DND-41 (cell line): ENCODE measurements at regions not wholly inside any gene's neighbourhood (a gene's known extent, or its start where the extent isn't known, plus 50 kb on each side); places are given as distances from the start of the nearest gene placed in this dataset.

Experiments used
- ATAC-seq: fragments of 200-7000 bp; cut with Tn5 transposase; 3 replicates; pipeline ENCODE4 v1.9.1; 2021; ENCODE audit warnings: low read depth; ENCODE audit not compliant: insufficient read depth
- DNase-seq: peaks from one replicate; pipeline ENCODE4 v3.0.0-alpha.2; 2020
- H2AFZ ChIP-seq: 2 replicates; pipeline ENCODE4 v1.6.0; 2012; ENCODE audit warnings: low read depth, low read length
- H3K27ac ChIP-seq: 2 replicates; pipeline ENCODE4 v1.5.1; 2012; ENCODE audit warnings: low read length, inconsistent platforms
- H3K27me3 ChIP-seq: fragments of 200-600 bp; sonication (generic); 2 replicates; pipeline ENCODE4 v1.6.0; 2012; ENCODE audit warnings: low read length, mild to moderate bottlenecking, inconsistent platforms; ENCODE audit not compliant: insufficient read depth, poor library complexity
- H3K36me3 ChIP-seq: 2 replicates; pipeline ENCODE4 v1.5.1; 2012; ENCODE audit warnings: low read length, inconsistent platforms; ENCODE audit not compliant: insufficient read depth
- H3K4me1 ChIP-seq: 2 replicates; pipeline ENCODE4 v1.5.1; 2012; ENCODE audit warnings: mild to moderate bottlenecking, low read length; ENCODE audit not compliant: insufficient read depth
- H3K4me2 ChIP-seq: 2 replicates; pipeline ENCODE4 v1.6.0; 2012; ENCODE audit warnings: mild to moderate bottlenecking, moderate library complexity, low read length, inconsistent platforms; ENCODE audit not compliant: insufficient read depth
- H3K4me3 ChIP-seq, 2 experiments: fragments of 200-600 bp in 1 of 2; shearing (Covaris generic) in 1 of 2; 2 replicates each; pipeline ENCODE4 v1.5.1; 2012 to 2016; ENCODE audit warnings: inconsistent platforms in 2 of 2, low read length in 2 of 2, mild to moderate bottlenecking in 2 of 2, low read depth in 1 of 2, moderate library complexity in 1 of 2
- H3K79me2 ChIP-seq: 2 replicates; pipeline ENCODE4 v1.6.0; 2012; ENCODE audit warnings: low read length, inconsistent platforms; ENCODE audit not compliant: insufficient read depth
- H3K9ac ChIP-seq: 2 replicates; pipeline ENCODE4 v1.6.0; 2012; ENCODE audit warnings: low read depth, mild to moderate bottlenecking, inconsistent platforms, low read length, moderate library complexity
- H3K9me3 ChIP-seq: 2 replicates; pipeline ENCODE4 v1.5.1; 2012; ENCODE audit warnings: low read length, moderate library complexity, mild to moderate bottlenecking, inconsistent platforms; ENCODE audit not compliant: insufficient read depth, severe bottlenecking
- H4K20me1 ChIP-seq: 2 replicates; pipeline ENCODE4 v1.6.0; 2012; ENCODE audit warnings: low read length; ENCODE audit not compliant: insufficient read depth
- EZH2 ChIP-seq: IDR thresholded peaks from 3 replicates; pipeline ENCODE4 v1.6.1; 2012; ENCODE audit warnings: borderline replicate concordance, low read depth, mild to moderate bottlenecking, moderate library complexity, low read length, inconsistent platforms; ENCODE audit not compliant: severe bottlenecking
- TF ChIP-seq, protein P1 (sequence below): IDR thresholded peaks from 2 replicates; pipeline ENCODE4 v1.5.1; 2012; ENCODE audit warnings: borderline replicate concordance, low read length, moderate library complexity, mild to moderate bottlenecking; ENCODE audit not compliant: poor library complexity, severe bottlenecking; ENCODE audit errors: extremely low read depth

DNA sequence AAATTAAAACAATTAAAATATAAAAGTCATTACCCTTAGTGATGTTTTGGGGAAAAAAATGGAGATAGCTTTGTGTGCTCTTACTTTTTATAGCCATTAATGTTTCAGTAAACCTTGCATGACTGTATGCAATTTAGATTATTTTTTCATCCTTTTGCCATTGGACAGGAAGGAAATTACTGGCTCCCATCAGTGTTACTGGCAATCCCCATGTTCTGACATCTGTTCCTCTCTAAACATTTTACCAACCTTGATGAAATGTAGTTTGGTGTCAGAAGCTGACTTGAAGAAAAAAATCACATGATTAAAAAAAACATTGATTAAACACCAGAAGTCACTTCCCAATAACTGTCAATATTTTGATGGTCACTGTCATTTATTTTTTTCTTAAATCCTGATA, 52.3 kb upstream of the ZNF536 start:
- ATAC-seq: no peak
- H3K4me3 ChIP-seq: no peak overlapping the region
- H2AFZ ChIP-seq: no peak overlapping the region
- no peaks in the 10 kb centered on the region for H3K9me3 ChIP-seq
- no peak overlapping the region for H3K27ac ChIP-seq
- H3K79me2 ChIP-seq: no peaks in the 10 kb centered on the region
- TF ChIP-seq EZH2: no peak
- TF ChIP-seq, protein P1, sequence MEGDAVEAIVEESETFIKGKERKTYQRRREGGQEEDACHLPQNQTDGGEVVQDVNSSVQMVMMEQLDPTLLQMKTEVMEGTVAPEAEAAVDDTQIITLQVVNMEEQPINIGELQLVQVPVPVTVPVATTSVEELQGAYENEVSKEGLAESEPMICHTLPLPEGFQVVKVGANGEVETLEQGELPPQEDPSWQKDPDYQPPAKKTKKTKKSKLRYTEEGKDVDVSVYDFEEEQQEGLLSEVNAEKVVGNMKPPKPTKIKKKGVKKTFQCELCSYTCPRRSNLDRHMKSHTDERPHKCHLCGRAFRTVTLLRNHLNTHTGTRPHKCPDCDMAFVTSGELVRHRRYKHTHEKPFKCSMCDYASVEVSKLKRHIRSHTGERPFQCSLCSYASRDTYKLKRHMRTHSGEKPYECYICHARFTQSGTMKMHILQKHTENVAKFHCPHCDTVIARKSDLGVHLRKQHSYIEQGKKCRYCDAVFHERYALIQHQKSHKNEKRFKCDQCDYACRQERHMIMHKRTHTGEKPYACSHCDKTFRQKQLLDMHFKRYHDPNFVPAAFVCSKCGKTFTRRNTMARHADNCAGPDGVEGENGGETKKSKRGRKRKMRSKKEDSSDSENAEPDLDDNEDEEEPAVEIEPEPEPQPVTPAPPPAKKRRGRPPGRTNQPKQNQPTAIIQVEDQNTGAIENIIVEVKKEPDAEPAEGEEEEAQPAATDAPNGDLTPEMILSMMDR: no peak
- no peaks in the 10 kb centered on the region for H3K27me3 ChIP-seq
- H3K4me2 ChIP-seq: no peak overlapping the region
- H3K4me1 ChIP-seq: no peaks in the 10 kb centered on the region
- no peaks in the 10 kb centered on the region for H4K20me1 ChIP-seq
- H3K36me3 ChIP-seq: no peaks in the 10 kb centered on the region
- DNase-seq: no peak
- H3K9ac ChIP-seq: no peak overlapping the region

DNA sequence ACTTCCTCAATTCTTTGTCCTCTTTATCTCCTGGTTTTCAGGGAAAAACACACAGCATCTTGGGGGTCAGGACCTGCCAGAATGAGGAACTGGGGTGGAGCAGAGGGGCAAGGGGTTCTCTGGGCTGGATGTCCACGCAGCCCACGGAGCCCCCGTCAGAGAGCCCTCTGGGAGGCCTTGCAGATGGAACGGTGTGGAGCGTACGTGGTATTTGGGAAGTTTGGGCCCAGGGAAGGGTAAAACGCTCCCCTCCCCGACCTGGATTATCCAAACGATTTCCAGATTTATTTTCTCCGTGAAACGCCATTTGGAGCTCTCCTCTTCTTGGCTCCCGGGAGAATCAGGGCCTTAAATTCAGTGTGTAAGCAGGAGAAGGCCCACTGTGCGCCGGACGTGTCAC, 51.7 kb upstream of the ZNF536 start:
- H3K4me2 ChIP-seq: no peak overlapping the region
- DNase-seq: no peak
- TF ChIP-seq, protein P1: no peak
- TF ChIP-seq EZH2: no peak

DNA sequence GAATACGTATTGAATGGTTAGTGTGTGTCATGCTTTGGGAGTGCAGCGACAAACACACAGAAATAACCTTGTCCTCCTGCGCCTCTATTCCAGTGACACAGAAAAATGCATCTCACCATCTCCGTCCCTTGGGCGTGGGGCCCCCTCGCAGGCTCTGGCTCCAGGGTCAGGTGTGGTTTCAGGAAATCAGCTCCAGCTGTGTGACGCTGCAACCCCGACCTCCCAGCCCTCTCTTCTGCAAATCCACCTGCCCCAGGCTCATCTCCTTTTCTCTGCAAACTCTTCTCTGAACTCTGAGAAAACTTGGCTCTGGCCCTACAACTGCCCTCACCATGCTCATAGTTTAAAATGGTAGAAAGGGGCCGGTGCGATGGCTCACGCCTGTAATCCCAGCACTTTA, 51.3 kb upstream of the ZNF536 start:
- H3K36me3 ChIP-seq: no peaks in the 10 kb centered on the region
- no peaks in the 10 kb centered on the region for H3K9me3 ChIP-seq
- H3K4me1 ChIP-seq: no peaks in the 10 kb centered on the region
- no peaks in the 10 kb centered on the region for H4K20me1 ChIP-seq
- no peak overlapping the region for H3K4me2 ChIP-seq
- H3K9ac ChIP-seq: no peak overlapping the region
- no peak overlapping the region for H3K4me3 ChIP-seq
- H3K79me2 ChIP-seq: no peaks in the 10 kb centered on the region
- DNase-seq (no peak), ATAC-seq (no peak)
- H3K27me3 ChIP-seq: no peaks in the 10 kb centered on the region
- no peak overlapping the region for H3K27ac ChIP-seq
- no peak for TF ChIP-seq EZH2
- TF ChIP-seq, protein P1: no peak
- no peak overlapping the region for H2AFZ ChIP-seq

More for the DNA sequence above, 51.7 kb upstream of the ZNF536 start:
- Histone ChIP-seq H4K20me1 (no peaks in the 10 kb centered on the region), H3K4me3 (no peak overlapping the region), H3K27me3 (no peaks in the 10 kb centered on the region), H3K36me3 (no peaks in the 10 kb centered on the region), H2AFZ (no peak overlapping the region), H3K79me2 (no peaks in the 10 kb centered on the region), H3K27ac (no peak overlapping the region), H3K4me1 (no peaks in the 10 kb centered on the region), H3K9ac (no peak overlapping the region), H3K9me3 (no peaks in the 10 kb centered on the region)
- ATAC-seq: no peak
